Neural progenitor cell (in vitro differentiated cells): ENCODE measurements at regions not wholly inside any gene's neighbourhood (a gene's known extent, or its start where the extent isn't known, plus 50 kb on each side); places are given as distances from the start of the nearest gene placed in this dataset.

Source experiments
- DNase-seq: peaks from one replicate; pipeline ENCODE4 v3.0.0-alpha.2; 2016; ENCODE audit warnings: low spot score
- H2AFZ ChIP-seq: fragments of 200-600 bp; sonication (generic); replicated peaks from 2 replicates; pipeline ENCODE4 v1.6.1; 2016; ENCODE audit warnings: antibody characterized with exemption
- H3F3A ChIP-seq: fragments of 200-600 bp; sonication (generic); 2 replicates; pipeline ENCODE4 v1.6.1; 2016; ENCODE audit warnings: antibody characterized with exemption, low read depth
- H3K27ac ChIP-seq: fragments of 200-600 bp; sonication (generic); 2 replicates; pipeline ENCODE4 v1.5.1; 2016; ENCODE audit warnings: mild to moderate bottlenecking
- H3K27me3 ChIP-seq: fragments of 200-600 bp; sonication (generic); 2 replicates; pipeline ENCODE4 v1.6.1; 2016; ENCODE audit warnings: mild to moderate bottlenecking, moderate library complexity
- H3K36me3 ChIP-seq: fragments of 200-600 bp; sonication (generic); 2 replicates; pipeline ENCODE4 v1.5.1; 2016
- H3K4me1 ChIP-seq: fragments of 200-600 bp; sonication (generic); 2 replicates; pipeline ENCODE4 v1.6.1; 2016; ENCODE audit warnings: mixed run types
- H3K4me2 ChIP-seq: fragments of 200-600 bp; sonication (generic); 2 replicates; pipeline ENCODE4 v1.6.1; 2016
- H3K4me3 ChIP-seq: fragments of 200-600 bp; sonication (generic); 2 replicates; pipeline ENCODE4 v1.5.1; 2016
- H3K79me2 ChIP-seq: fragments of 200-600 bp; sonication (generic); 2 replicates; pipeline ENCODE4 v1.6.1; 2016; ENCODE audit warnings: low read depth
- H3K9ac ChIP-seq: fragments of 200-600 bp; sonication (generic); 2 replicates; pipeline ENCODE4 v1.6.1; 2016
- H3K9me3 ChIP-seq: fragments of 200-600 bp; sonication (generic); 2 replicates; pipeline ENCODE4 v1.5.1; 2016; ENCODE audit warnings: low read depth
- H4K20me1 ChIP-seq: fragments of 200-600 bp; sonication (generic); 2 replicates; pipeline ENCODE4 v1.6.1; 2016; ENCODE audit warnings: low read depth
- H3K27ac Mint-ChIP-seq: 3 replicates; pipeline ENCODE4 v1.8.0; 2021; ENCODE audit warnings: mixed read lengths
- H3K27me3 Mint-ChIP-seq: 2 replicates; pipeline ENCODE4 v1.8.0; 2022; ENCODE audit warnings: low read depth, mild to moderate bottlenecking, inconsistent platforms, moderate library complexity, mixed read lengths; ENCODE audit not compliant: insufficient read depth
- H3K36me3 Mint-ChIP-seq: 3 replicates; pipeline ENCODE4 v1.8.0; 2021; ENCODE audit warnings: mixed read lengths
- H3K4me1 Mint-ChIP-seq: 3 replicates; pipeline ENCODE4 v1.8.0; 2021; ENCODE audit warnings: mixed read lengths
- H3K4me3 Mint-ChIP-seq: 3 replicates; pipeline ENCODE4 v1.8.0; 2021; ENCODE audit warnings: mild to moderate bottlenecking, moderate library complexity, mixed read lengths
- H3K9me3 Mint-ChIP-seq: 3 replicates; pipeline ENCODE4 v1.8.0; 2020; ENCODE audit warnings: mixed read lengths
- EZH2 ChIP-seq: fragments of 200-600 bp; sonication (generic); IDR thresholded peaks from 2 replicates; pipeline ENCODE4 v1.6.1; 2017; ENCODE audit warnings: antibody characterized with exemption, mild to moderate bottlenecking, moderate library complexity
- EZH2phosphoT487 ChIP-seq: fragments of 200-600 bp; sonication (generic); IDR thresholded peaks from 2 replicates; pipeline ENCODE4 v1.6.1; 2017; ENCODE audit warnings: antibody characterized with exemption
- TF ChIP-seq, protein P1 (sequence below): fragments of 200-600 bp; sonication (generic); IDR thresholded peaks from 2 replicates; pipeline ENCODE4 v1.5.1; 2017; ENCODE audit warnings: antibody characterized with exemption, mild to moderate bottlenecking

DNA sequence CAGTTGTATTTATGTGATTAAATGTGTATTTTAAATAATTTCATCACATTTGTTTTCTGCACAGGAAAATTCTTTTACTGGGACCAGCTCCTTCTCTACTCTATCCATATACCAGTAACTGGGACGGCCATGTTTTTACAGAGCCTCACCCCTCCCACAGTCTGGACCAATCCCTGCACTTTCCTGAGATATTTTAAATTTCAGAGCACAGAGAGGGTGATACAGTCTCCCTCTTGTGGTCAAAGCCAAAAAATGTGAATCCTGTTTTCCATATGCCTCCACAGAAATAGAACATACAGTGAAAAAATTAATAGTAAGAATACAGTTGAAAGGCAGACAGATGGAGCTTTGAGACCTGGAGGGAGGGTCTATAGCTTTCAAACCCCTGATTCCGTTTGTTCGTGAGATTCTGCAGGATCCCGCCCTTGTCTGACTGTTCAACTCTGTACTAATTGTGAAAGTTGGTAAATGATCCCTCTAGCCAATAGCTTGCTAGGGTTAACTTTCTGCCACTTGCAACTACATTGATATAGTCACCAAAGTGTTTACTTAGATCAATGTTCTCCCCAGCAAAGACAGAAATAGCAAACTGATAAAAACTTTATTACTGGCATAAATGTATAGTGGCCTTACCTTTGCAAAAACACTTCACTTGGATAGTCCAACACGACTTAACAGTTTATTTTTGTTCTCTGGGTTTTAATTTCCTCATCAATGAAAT lies 172.2 kb downstream of the PPARGC1A start:
- H3K4me3 ChIP-seq: no peak overlapping the region
- TF ChIP-seq, protein P1, sequence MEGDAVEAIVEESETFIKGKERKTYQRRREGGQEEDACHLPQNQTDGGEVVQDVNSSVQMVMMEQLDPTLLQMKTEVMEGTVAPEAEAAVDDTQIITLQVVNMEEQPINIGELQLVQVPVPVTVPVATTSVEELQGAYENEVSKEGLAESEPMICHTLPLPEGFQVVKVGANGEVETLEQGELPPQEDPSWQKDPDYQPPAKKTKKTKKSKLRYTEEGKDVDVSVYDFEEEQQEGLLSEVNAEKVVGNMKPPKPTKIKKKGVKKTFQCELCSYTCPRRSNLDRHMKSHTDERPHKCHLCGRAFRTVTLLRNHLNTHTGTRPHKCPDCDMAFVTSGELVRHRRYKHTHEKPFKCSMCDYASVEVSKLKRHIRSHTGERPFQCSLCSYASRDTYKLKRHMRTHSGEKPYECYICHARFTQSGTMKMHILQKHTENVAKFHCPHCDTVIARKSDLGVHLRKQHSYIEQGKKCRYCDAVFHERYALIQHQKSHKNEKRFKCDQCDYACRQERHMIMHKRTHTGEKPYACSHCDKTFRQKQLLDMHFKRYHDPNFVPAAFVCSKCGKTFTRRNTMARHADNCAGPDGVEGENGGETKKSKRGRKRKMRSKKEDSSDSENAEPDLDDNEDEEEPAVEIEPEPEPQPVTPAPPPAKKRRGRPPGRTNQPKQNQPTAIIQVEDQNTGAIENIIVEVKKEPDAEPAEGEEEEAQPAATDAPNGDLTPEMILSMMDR: peak; percentile 58
- TF ChIP-seq EZH2: no peak
- no peaks in the 10 kb centered on the region for H4K20me1 ChIP-seq
- H3K4me2 ChIP-seq: no peak overlapping the region
- H3K27me3 ChIP-seq: no peaks in the 10 kb centered on the region
- H2AFZ ChIP-seq: no peak overlapping the region
- H3K9ac ChIP-seq: no peak overlapping the region
- Mint-ChIP-seq H3K27ac (no peak overlapping the region), H3K36me3 (no peaks in the 10 kb centered on the region), H3K4me3 (no peak overlapping the region), H3K9me3 (no peaks in the 10 kb centered on the region), H3K4me1 (no peaks in the 10 kb centered on the region), H3K27me3 (no peaks in the 10 kb centered on the region)
- no peaks in the 10 kb centered on the region for H3K9me3 ChIP-seq
- H3K4me1 ChIP-seq: no peaks in the 10 kb centered on the region
- DNase-seq: no peak
- H3K27ac ChIP-seq: no peak overlapping the region
- H3K79me2 ChIP-seq: no peaks in the 10 kb centered on the region
- no peaks in the 10 kb centered on the region for H3K36me3 ChIP-seq
- no peaks in the 10 kb centered on the region for H3F3A ChIP-seq

DNA sequence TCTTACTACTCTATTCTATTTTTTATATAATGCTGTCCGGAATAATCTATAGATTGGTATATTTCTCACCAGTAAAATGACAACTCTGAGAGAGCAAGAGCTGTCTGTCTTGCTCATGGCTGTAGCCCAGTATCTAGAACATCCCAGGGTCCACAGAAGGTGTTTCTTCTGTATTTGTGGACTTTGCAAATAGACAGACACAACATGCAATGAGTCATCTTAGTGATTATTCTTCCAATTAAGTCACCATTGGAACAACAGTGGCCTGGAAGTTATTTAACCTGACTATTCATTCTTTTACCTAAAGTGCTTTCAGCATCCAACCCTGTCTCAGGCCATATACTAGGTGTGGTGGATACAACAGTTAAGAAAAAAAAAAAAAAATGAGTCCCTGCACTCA lies 179.5 kb downstream of the PPARGC1A start:
- Histone ChIP-seq H4K20me1 (no peaks in the 10 kb centered on the region), H3K4me3 (no peak overlapping the region), H3K36me3 (no peaks in the 10 kb centered on the region), H3K4me2 (no peak overlapping the region), H3K9ac (no peak overlapping the region), H3K9me3 (no peaks in the 10 kb centered on the region), H3K27ac (no peak overlapping the region), H3K27me3 (no peaks in the 10 kb centered on the region), H3F3A (no peaks in the 10 kb centered on the region), H3K4me1 (no peaks in the 10 kb centered on the region), H3K79me2 (no peaks in the 10 kb centered on the region), H2AFZ (no peak overlapping the region)
- H3K9me3 Mint-ChIP-seq: no peaks in the 10 kb centered on the region
- no peaks in the 10 kb centered on the region for H3K27me3 Mint-ChIP-seq
- H3K4me1 Mint-ChIP-seq: peaks cover 3% of the 10 kb centered on the region
- H3K27ac Mint-ChIP-seq: no peak overlapping the region
- no peak for DNase-seq
- no peaks in the 10 kb centered on the region for H3K36me3 Mint-ChIP-seq
- TF ChIP-seq EZH2: no peak
- no peak for TF ChIP-seq EZH2phosphoT487
- TF ChIP-seq, protein P1: no peak
- H3K4me3 Mint-ChIP-seq: no peak overlapping the region

DNA sequence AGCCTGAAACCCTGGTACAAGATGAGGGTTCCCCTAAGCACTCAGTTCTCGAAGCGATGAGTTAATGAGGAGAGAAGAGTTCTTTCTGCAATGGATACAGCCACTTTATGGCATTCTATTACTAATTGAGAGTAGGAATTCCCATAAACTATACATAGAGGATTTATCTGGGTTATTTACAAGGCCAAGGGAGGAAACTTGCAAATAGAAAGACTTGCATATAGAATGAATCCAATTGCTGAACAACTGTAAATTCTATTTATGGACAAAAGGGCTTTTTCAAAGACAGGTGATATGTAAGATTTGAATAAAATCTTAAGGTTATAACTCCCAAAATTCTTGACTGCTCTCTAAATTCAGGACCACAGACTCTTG lies 182.2 kb downstream of the PPARGC1A start:
- Histone ChIP-seq H3F3A (no peaks in the 10 kb centered on the region), H3K36me3 (no peaks in the 10 kb centered on the region), H3K4me2 (no peak overlapping the region), H3K27me3 (no peaks in the 10 kb centered on the region), H2AFZ (no peak overlapping the region), H3K9me3 (no peaks in the 10 kb centered on the region), H3K9ac (no peak overlapping the region), H3K4me1 (no peaks in the 10 kb centered on the region), H3K27ac (no peak overlapping the region), H4K20me1 (no peaks in the 10 kb centered on the region), H3K79me2 (no peaks in the 10 kb centered on the region), H3K4me3 (no peak overlapping the region)
- Mint-ChIP-seq H3K27ac (no peak overlapping the region), H3K9me3 (peaks cover under 1% of the 10 kb centered on the region), H3K36me3 (no peaks in the 10 kb centered on the region), H3K27me3 (no peaks in the 10 kb centered on the region), H3K4me1 (peaks cover 3% of the 10 kb centered on the region), H3K4me3 (no peak overlapping the region)
- TF ChIP-seq EZH2phosphoT487 (no peak), EZH2 (no peak)
- TF ChIP-seq, protein P1: no peak
- no peak for DNase-seq
